ENCODE measurements at regions not wholly inside any gene's neighbourhood (a gene's known extent, or its start where the extent isn't known, plus 50 kb on each side); places are given as distances from the start of the nearest gene placed in this dataset.

DNA sequence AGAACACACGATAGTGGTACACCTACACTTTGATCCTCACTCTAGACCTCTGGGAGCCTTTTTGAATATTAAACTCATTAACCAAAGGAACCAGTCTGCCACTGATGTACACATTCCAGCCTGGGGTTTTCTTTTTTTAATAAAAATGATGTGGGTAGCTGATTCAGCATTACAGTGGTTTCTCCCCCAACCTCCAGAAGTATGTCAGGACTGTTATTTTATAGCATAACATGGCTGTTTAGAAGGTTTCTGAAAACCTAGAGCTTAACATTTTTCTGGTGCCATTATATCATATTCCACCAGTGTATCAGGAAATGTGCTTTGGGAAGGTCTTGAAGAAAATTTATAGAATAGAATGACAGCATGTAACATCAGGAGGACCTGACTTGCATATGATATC lies 540.9 kb upstream of the WWC1 start:
- no peaks in the 10 kb centered on the region for H3K9me3 ChIP-seq (ENCODE audit: control insufficient read depth, low read length)
- DNase-seq, result no peak
- TF ChIP-seq, protein P1, sequence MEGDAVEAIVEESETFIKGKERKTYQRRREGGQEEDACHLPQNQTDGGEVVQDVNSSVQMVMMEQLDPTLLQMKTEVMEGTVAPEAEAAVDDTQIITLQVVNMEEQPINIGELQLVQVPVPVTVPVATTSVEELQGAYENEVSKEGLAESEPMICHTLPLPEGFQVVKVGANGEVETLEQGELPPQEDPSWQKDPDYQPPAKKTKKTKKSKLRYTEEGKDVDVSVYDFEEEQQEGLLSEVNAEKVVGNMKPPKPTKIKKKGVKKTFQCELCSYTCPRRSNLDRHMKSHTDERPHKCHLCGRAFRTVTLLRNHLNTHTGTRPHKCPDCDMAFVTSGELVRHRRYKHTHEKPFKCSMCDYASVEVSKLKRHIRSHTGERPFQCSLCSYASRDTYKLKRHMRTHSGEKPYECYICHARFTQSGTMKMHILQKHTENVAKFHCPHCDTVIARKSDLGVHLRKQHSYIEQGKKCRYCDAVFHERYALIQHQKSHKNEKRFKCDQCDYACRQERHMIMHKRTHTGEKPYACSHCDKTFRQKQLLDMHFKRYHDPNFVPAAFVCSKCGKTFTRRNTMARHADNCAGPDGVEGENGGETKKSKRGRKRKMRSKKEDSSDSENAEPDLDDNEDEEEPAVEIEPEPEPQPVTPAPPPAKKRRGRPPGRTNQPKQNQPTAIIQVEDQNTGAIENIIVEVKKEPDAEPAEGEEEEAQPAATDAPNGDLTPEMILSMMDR (conservative IDR thresholded peaks at IDR 0.05), result no peak
- no peaks in the 10 kb centered on the region for H3K9me3 Mint-ChIP-seq
- H3K27me3 Mint-ChIP-seq (ENCODE audit: insufficient read depth), result no peaks in the 10 kb centered on the region
- no peak overlapping the region for H3K27ac Mint-ChIP-seq
- H3K4me3 Mint-ChIP-seq, result no peak overlapping the region
- H3K27me3 ChIP-seq (ENCODE audit: control insufficient read depth, insufficient read depth, low read length, poor library complexity, severe bottlenecking), result no peaks in the 10 kb centered on the region
- peaks cover 3% of the 10 kb centered on the region for H3K4me1 Mint-ChIP-seq
- H3K4me3 ChIP-seq (ENCODE audit: low read length), result no peak overlapping the region
- H3K27ac ChIP-seq (ENCODE audit: low read depth, low read length), result no peak overlapping the region
- H3K36me3 ChIP-seq (ENCODE audit: control insufficient read depth, insufficient read depth, low read length), result no peaks in the 10 kb centered on the region
- H3K4me1 ChIP-seq (ENCODE audit: control insufficient read depth, insufficient read depth, low read length), result no peaks in the 10 kb centered on the region
- H3K9ac ChIP-seq (ENCODE audit: extremely low read depth, low read length, poor library complexity, severe bottlenecking), result no peak overlapping the region
- H3K36me3 Mint-ChIP-seq (ENCODE audit: low read depth), result no peaks in the 10 kb centered on the region
- WGBS, 2 experiments (ENCODE audit: insufficient coverage in 1 of 2, insufficient read length in 1 of 2), result 91 to 100% methylated on average over 1 of the region's 1 CpG

DNA sequence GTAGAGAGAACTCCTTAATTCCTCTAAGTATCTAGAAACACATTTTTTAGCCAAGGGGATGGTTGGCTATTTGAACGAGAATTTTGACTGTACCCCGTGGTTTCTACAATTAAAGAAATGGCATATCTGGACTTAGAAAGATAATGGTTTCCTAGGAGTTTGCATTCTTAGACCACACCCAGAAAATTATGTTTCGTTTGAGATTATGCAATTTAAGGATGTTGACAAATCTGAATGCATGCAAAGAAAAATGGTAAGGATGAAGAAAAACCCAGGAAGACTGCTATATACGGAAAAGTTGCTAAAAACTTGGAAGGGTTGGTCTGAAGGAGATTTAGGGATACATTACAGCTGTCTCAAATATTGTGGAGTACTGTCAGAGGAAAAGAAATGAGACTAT lies 538.5 kb upstream of the WWC1 start:
- Histone ChIP-seq H3K27me3 (ENCODE audit: control insufficient read depth, insufficient read depth, low read length, poor library complexity, severe bottlenecking) (no peaks in the 10 kb centered on the region), H3K9ac (ENCODE audit: extremely low read depth, low read length, poor library complexity, severe bottlenecking) (no peak overlapping the region), H3K4me1 (ENCODE audit: control insufficient read depth, insufficient read depth, low read length) (no peaks in the 10 kb centered on the region), H3K9me3 (ENCODE audit: control insufficient read depth, low read length) (no peaks in the 10 kb centered on the region), H3K36me3 (ENCODE audit: control insufficient read depth, insufficient read depth, low read length) (no peaks in the 10 kb centered on the region), H3K27ac (ENCODE audit: low read depth, low read length) (no peak overlapping the region), H3K4me3 (ENCODE audit: low read length) (no peak overlapping the region)
- no peak overlapping the region for H3K4me3 Mint-ChIP-seq
- 92 to 98% methylated on average over 4 of the region's 4 CpGs for WGBS, 2 experiments (ENCODE audit: insufficient coverage in 1 of 2, insufficient read length in 1 of 2)
- TF ChIP-seq, protein P1 (conservative IDR thresholded peaks at IDR 0.05), result no peak
- H3K36me3 Mint-ChIP-seq (ENCODE audit: low read depth), result no peaks in the 10 kb centered on the region
- H3K4me1 Mint-ChIP-seq, result peaks cover 3% of the 10 kb centered on the region
- no peak for DNase-seq
- H3K27me3 Mint-ChIP-seq (ENCODE audit: insufficient read depth), result no peaks in the 10 kb centered on the region
- H3K9me3 Mint-ChIP-seq, result no peaks in the 10 kb centered on the region
- no peak overlapping the region for H3K27ac Mint-ChIP-seq

DNA sequence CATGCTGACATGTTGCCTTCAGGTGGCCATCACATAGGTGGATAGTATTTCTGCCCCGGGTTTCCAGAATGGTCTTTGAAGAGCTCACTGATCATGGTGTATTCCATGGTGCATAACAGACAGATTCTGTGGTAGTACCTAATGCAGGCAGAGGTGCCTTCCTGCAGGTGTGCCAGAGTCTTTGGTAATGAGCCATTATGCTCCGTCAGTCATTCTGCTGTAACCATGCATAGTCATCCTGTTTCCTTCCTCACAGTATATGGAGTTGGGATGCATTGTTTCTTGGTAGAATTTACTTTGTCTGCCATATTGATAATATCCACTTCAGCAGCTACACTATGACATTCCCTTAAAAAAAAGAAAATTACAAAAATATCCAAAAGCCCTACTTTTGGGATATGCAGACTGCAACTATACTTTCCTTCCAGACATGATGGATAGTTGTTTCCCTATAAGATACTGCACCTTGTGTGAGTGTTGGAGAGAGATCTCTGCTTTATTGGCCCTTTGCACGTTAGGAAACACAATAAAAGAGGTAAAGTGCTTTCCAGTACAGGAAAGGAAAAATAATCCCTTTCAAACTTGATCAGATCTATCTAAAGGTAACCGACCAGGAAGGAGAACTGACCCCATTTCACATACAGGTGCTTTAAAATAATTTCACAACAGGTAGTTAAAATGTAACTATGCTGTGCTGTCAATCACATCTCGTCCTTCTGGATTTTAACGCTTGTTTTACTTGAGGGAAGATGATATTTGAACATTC lies 537.5 kb upstream of the WWC1 start:
- 95 to 100% methylated on average over 3 to 6 of the region's 6 CpGs for WGBS, 2 experiments (ENCODE audit: insufficient coverage in 1 of 2, insufficient read length in 1 of 2)
- Histone ChIP-seq H3K4me1 (ENCODE audit: control insufficient read depth, insufficient read depth, low read length) (no peaks in the 10 kb centered on the region), H3K9me3 (ENCODE audit: control insufficient read depth, low read length) (no peaks in the 10 kb centered on the region), H3K27me3 (ENCODE audit: control insufficient read depth, insufficient read depth, low read length, poor library complexity, severe bottlenecking) (no peaks in the 10 kb centered on the region), H3K36me3 (ENCODE audit: control insufficient read depth, insufficient read depth, low read length) (no peaks in the 10 kb centered on the region), H3K9ac (ENCODE audit: extremely low read depth, low read length, poor library complexity, severe bottlenecking) (no peak overlapping the region), H3K4me3 (ENCODE audit: low read length) (no peak overlapping the region), H3K27ac (ENCODE audit: low read depth, low read length) (no peak overlapping the region)
- H3K4me1 Mint-ChIP-seq, result peaks cover 3% of the 10 kb centered on the region
- H3K36me3 Mint-ChIP-seq (ENCODE audit: low read depth), result no peaks in the 10 kb centered on the region
- no peaks in the 10 kb centered on the region for H3K9me3 Mint-ChIP-seq
- H3K27ac Mint-ChIP-seq, result no peak overlapping the region
- H3K27me3 Mint-ChIP-seq (ENCODE audit: insufficient read depth), result peaks cover 2% of the 10 kb centered on the region
- TF ChIP-seq, protein P1 (conservative IDR thresholded peaks at IDR 0.05), result no peak
- DNase-seq, result no peak
- no peak overlapping the region for H3K4me3 Mint-ChIP-seq

All from endodermal cell (in vitro differentiated cells).